GM12878 (cell line): ENCODE measurements at regions not wholly inside any gene's neighbourhood (a gene's known extent, or its start where the extent isn't known, plus 50 kb on each side); places are given as distances from the start of the nearest gene placed in this dataset.

Experiments used
- BHLHE40 ChIP-seq, 2 experiments: fragments of 450-650 bp in 1 of 2; IDR thresholded peaks; 2 replicates each; pipeline ENCODE4 v1.6.1; 2011 to 2017; ENCODE audit warnings: low read depth in 2 of 2, borderline replicate concordance in 1 of 2, improper control_type of control experiment in 1 of 2, low read length in 1 of 2, mild to moderate bottlenecking in 1 of 2
- CBFB ChIP-seq: IDR thresholded peaks from 2 replicates; pipeline ENCODE4 v1.6.1; 2016; ENCODE audit warnings: antibody characterized with exemption, low read depth
- CBX5 ChIP-seq: sonication (generic); IDR thresholded peaks from 2 replicates; pipeline ENCODE4 v1.6.1; 2016; ENCODE audit warnings: low read depth, moderate library complexity, mild to moderate bottlenecking, inconsistent platforms
- JUNB ChIP-seq: IDR thresholded peaks from 2 replicates; pipeline ENCODE4 v1.6.1; 2016; ENCODE audit warnings: antibody characterized with exemption, mild to moderate bottlenecking
- MTA2 ChIP-seq: fragments of 450-650 bp; IDR thresholded peaks from 2 replicates; pipeline ENCODE4 v1.6.1; 2016; ENCODE audit warnings: low read depth, mild to moderate bottlenecking, moderate library complexity
- MXI1 ChIP-seq: fragments of 150-350 bp; IDR thresholded peaks from 2 replicates; pipeline ENCODE4 v1.6.1; 2011; ENCODE audit warnings: low read depth, mild to moderate bottlenecking, inconsistent platforms, low read length, improper control_type of control experiment
- MYB ChIP-seq: fragments of 150-350 bp; IDR thresholded peaks from 2 replicates; pipeline ENCODE4 v1.6.1; 2014; ENCODE audit warnings: mild to moderate bottlenecking, low read depth, low read length, borderline replicate concordance
- NFYB ChIP-seq: IDR thresholded peaks from 2 replicates; pipeline ENCODE4 v1.6.1; 2011; ENCODE audit warnings: low read depth, mild to moderate bottlenecking, low read length, improper control_type of control experiment, moderate library complexity; ENCODE audit not compliant: insufficient read depth
- POLR2A ChIP-seq: IDR thresholded peaks from 2 replicates; pipeline ENCODE4 v1.6.1; 2011; ENCODE audit warnings: low read depth, mild to moderate bottlenecking, low read length
- SPI1 ChIP-seq: IDR thresholded peaks from 2 replicates; pipeline ENCODE4 v1.6.1; 2011; ENCODE audit warnings: low read depth, mild to moderate bottlenecking, low read length, moderate library complexity, borderline replicate concordance; ENCODE audit not compliant: insufficient read depth
- SUZ12 ChIP-seq: fragments of 200-600 bp; sonication (generic); IDR thresholded peaks from one replicate; pipeline ENCODE4 v1.6.1; 2018; ENCODE audit warnings: antibody characterized with exemption, mild to moderate bottlenecking; ENCODE audit not compliant: unreplicated experiment
- TF ChIP-seq, protein P1 (sequence below), 3 experiments: IDR thresholded peaks in 2 of 3; conservative IDR thresholded peaks in 1 of 3; 2 replicates each; pipeline ENCODE4 v1.5.1; 2011; ENCODE audit warnings: low read depth in 3 of 3, low read length in 3 of 3, mild to moderate bottlenecking in 3 of 3, control low read depth in 2 of 3, moderate library complexity in 2 of 3, inconsistent platforms in 1 of 3, mixed read lengths in 1 of 3; ENCODE audit not compliant: control insufficient read depth in 2 of 3, insufficient read depth in 1 of 3; ENCODE audit errors: extremely low read depth in 1 of 3
- TF ChIP-seq, protein P2 (sequence below): fragments of 450-650 bp; IDR thresholded peaks from 2 replicates; pipeline ENCODE4 v1.6.1; 2017; ENCODE audit warnings: mild to moderate bottlenecking, moderate library complexity
- TF ChIP-seq, protein P3 (sequence below): fragments of 450-650 bp; IDR thresholded peaks from 2 replicates; pipeline ENCODE4 v1.6.1; 2017; ENCODE audit warnings: mild to moderate bottlenecking

DNA sequence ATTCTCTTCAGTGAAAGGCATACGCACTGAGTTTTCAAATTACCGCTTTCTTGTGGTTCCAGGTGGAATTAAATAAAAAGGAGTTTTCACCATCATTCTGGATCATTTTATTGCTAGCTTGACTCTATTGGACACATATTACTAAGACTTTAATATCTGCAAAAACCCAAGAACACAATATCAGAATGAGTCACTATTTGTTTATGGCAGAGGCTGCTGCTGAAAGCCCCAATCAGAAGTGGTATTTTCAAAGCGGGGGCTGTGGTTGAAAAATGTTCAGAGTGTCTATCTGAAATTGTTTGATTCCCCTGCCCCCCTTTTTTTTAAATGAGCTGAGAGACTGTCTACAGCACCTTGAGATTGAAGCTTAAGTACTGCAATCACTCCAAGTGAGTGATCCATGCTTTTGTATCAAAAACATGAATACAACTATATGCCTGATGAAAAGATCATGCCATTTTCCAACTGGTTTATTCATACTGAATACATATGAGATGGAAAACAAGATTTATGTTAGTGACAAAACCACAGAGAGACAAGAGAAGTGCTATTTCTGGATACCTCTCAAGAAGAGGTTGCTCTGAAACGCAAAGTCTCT, 376.4 kb downstream of the HTR7 start:
- TF ChIP-seq MYB (no peak), NFYB (no peak), MXI1 (no peak), SPI1 (no peak), BHLHE40 (IDR thresholded peaks at IDR 0.05; ENCODE audit: borderline replicate concordance in 1 of 2, low read depth in 2 of 2, low read length in 1 of 2) (no peak), JUNB (no peak), MTA2 (no peak), CBX5 (no peak), SUZ12 (no peak), POLR2A (no peak), CBFB (no peak)
- TF ChIP-seq, protein P1, sequence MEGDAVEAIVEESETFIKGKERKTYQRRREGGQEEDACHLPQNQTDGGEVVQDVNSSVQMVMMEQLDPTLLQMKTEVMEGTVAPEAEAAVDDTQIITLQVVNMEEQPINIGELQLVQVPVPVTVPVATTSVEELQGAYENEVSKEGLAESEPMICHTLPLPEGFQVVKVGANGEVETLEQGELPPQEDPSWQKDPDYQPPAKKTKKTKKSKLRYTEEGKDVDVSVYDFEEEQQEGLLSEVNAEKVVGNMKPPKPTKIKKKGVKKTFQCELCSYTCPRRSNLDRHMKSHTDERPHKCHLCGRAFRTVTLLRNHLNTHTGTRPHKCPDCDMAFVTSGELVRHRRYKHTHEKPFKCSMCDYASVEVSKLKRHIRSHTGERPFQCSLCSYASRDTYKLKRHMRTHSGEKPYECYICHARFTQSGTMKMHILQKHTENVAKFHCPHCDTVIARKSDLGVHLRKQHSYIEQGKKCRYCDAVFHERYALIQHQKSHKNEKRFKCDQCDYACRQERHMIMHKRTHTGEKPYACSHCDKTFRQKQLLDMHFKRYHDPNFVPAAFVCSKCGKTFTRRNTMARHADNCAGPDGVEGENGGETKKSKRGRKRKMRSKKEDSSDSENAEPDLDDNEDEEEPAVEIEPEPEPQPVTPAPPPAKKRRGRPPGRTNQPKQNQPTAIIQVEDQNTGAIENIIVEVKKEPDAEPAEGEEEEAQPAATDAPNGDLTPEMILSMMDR (IDR thresholded peaks at IDR 0.05 in 2 of 3, conservative IDR thresholded peaks at IDR 0.05 in 1 of 3; ENCODE audit: control insufficient read depth in 2 of 3, extremely low read depth in 1 of 3, insufficient read depth in 1 of 3, low read depth in 3 of 3, low read length in 3 of 3): no peak
- TF ChIP-seq, protein P2, sequence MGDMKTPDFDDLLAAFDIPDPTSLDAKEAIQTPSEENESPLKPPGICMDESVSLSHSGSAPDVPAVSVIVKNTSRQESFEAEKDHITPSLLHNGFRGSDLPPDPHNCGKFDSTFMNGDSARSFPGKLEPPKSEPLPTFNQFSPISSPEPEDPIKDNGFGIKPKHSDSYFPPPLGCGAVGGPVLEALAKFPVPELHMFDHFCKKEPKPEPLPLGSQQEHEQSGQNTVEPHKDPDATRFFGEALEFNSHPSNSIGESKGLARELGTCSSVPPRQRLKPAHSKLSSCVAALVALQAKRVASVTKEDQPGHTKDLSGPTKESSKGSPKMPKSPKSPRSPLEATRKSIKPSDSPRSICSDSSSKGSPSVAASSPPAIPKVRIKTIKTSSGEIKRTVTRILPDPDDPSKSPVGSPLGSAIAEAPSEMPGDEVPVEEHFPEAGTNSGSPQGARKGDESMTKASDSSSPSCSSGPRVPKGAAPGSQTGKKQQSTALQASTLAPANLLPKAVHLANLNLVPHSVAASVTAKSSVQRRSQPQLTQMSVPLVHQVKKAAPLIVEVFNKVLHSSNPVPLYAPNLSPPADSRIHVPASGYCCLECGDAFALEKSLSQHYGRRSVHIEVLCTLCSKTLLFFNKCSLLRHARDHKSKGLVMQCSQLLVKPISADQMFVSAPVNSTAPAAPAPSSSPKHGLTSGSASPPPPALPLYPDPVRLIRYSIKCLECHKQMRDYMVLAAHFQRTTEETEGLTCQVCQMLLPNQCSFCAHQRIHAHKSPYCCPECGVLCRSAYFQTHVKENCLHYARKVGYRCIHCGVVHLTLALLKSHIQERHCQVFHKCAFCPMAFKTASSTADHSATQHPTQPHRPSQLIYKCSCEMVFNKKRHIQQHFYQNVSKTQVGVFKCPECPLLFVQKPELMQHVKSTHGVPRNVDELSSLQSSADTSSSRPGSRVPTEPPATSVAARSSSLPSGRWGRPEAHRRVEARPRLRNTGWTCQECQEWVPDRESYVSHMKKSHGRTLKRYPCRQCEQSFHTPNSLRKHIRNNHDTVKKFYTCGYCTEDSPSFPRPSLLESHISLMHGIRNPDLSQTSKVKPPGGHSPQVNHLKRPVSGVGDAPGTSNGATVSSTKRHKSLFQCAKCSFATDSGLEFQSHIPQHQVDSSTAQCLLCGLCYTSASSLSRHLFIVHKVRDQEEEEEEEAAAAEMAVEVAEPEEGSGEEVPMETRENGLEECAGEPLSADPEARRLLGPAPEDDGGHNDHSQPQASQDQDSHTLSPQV: no peak
- TF ChIP-seq, protein P3, sequence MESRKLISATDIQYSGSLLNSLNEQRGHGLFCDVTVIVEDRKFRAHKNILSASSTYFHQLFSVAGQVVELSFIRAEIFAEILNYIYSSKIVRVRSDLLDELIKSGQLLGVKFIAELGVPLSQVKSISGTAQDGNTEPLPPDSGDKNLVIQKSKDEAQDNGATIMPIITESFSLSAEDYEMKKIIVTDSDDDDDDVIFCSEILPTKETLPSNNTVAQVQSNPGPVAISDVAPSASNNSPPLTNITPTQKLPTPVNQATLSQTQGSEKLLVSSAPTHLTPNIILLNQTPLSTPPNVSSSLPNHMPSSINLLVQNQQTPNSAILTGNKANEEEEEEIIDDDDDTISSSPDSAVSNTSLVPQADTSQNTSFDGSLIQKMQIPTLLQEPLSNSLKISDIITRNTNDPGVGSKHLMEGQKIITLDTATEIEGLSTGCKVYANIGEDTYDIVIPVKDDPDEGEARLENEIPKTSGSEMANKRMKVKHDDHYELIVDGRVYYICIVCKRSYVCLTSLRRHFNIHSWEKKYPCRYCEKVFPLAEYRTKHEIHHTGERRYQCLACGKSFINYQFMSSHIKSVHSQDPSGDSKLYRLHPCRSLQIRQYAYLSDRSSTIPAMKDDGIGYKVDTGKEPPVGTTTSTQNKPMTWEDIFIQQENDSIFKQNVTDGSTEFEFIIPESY: no peak
